GM23248 (cell line): ENCODE measurements at regions not wholly inside any gene's neighbourhood (a gene's known extent, or its start where the extent isn't known, plus 50 kb on each side); places are given as distances from the start of the nearest gene placed in this dataset.

Experiments
- DNase-seq: peaks from one replicate; pipeline ENCODE4 v3.0.0-alpha.2; 2015
- H2AFZ ChIP-seq: fragments of 200-600 bp; sonication (generic); 2 replicates; pipeline ENCODE4 v1.6.1; 2016; ENCODE audit warnings: antibody characterized with exemption
- H3F3A ChIP-seq: fragments of 200-600 bp; sonication (generic); 2 replicates; pipeline ENCODE4 v1.6.1; 2016; ENCODE audit warnings: mild to moderate bottlenecking, antibody characterized with exemption, mixed run types; ENCODE audit not compliant: insufficient read depth
- H3K27ac ChIP-seq: fragments of 200-600 bp; sonication (generic); 2 replicates; pipeline ENCODE4 v1.5.1; 2016; ENCODE audit warnings: mild to moderate bottlenecking
- H3K27me3 ChIP-seq: fragments of 200-600 bp; sonication (generic); replicated peaks from 2 replicates; pipeline ENCODE4 v1.6.1; 2016; ENCODE audit warnings: mild to moderate bottlenecking; ENCODE audit not compliant: insufficient read depth
- H3K36me3 ChIP-seq: fragments of 200-600 bp; sonication (generic); 2 replicates; pipeline ENCODE4 v1.6.1; 2016; ENCODE audit warnings: low read depth, mild to moderate bottlenecking
- H3K4me1 ChIP-seq: fragments of 200-600 bp; sonication (generic); 2 replicates; pipeline ENCODE4 v1.6.1; 2016; ENCODE audit warnings: mild to moderate bottlenecking; ENCODE audit not compliant: insufficient read depth
- H3K4me2 ChIP-seq: fragments of 200-600 bp; sonication (generic); one replicate; pipeline ENCODE4 v1.6.1; 2016; ENCODE audit warnings: mild to moderate bottlenecking; ENCODE audit not compliant: unreplicated experiment
- H3K4me3 ChIP-seq: fragments of 200-600 bp; sonication (generic); 2 replicates; pipeline ENCODE4 v1.5.1; 2016; ENCODE audit warnings: mild to moderate bottlenecking
- H3K79me2 ChIP-seq: fragments of 200-600 bp; sonication (generic); 2 replicates; pipeline ENCODE4 v1.6.1; 2016; ENCODE audit warnings: mild to moderate bottlenecking; ENCODE audit not compliant: insufficient read depth
- H3K9ac ChIP-seq: fragments of 200-600 bp; sonication (generic); 2 replicates; pipeline ENCODE4 v1.6.1; 2016; ENCODE audit warnings: mild to moderate bottlenecking
- H3K9me2 ChIP-seq: fragments of 200-600 bp; sonication (generic); 2 replicates; pipeline ENCODE4 v1.6.1; 2016; ENCODE audit warnings: mixed run types, mild to moderate bottlenecking, moderate library complexity; ENCODE audit not compliant: insufficient read depth
- H3K9me3 ChIP-seq: fragments of 200-600 bp; sonication (generic); one replicate; pipeline ENCODE4 v1.6.1; 2017; ENCODE audit warnings: low read depth
- H4K20me1 ChIP-seq: fragments of 200-600 bp; sonication (generic); 2 replicates; pipeline ENCODE4 v1.6.0; 2016; ENCODE audit not compliant: insufficient read depth
- EZH2 ChIP-seq: fragments of 200-600 bp; sonication (generic); IDR thresholded peaks from 2 replicates; pipeline ENCODE4 v1.6.1; 2018; ENCODE audit warnings: antibody characterized with exemption, mild to moderate bottlenecking; ENCODE audit not compliant: insufficient read depth, poor library complexity, severe bottlenecking
- EZH2phosphoT487 ChIP-seq: fragments of 200-600 bp; sonication (generic); IDR thresholded peaks from 2 replicates; pipeline ENCODE4 v1.6.1; 2018; ENCODE audit warnings: antibody characterized with exemption, moderate library complexity, mild to moderate bottlenecking, low read depth; ENCODE audit not compliant: insufficient read depth
- WGBS, 2 experiments: methylation state at CpG; one replicate each; pipeline ENCODE4 v1.1.6; 2015 to 2017; ENCODE audit warnings: low lambda C conversion rate in 2 of 2, low coverage in 1 of 2; ENCODE audit errors: missing lambda C conversion rate in 2 of 2; 5-methylcytosine and 5-hydroxymethylcytosine counted together
- in situ Hi-C: fragments of 300-500 bp; cut with MboI; formaldehyde crosslinking; loops from 2 replicates; pipeline ENCODE4 v1.15.0; 2020

DNA sequence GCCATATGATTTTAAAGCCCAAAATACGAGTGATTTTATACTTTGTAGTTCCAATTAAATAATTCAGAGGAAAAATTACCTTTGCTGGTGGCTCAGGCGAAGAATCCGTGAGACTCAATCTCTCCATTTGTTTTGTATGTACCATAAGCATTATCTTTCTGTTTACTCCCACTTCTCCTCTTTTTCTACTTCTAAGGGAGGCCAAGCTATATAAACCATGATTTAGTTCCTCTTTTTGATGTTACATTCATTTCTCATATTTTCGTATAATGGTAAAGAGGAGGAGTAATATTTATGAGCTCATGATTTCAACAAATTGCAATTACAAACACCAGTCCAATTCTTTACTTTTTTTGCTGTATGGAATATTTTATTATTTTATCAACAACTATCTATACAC, 50.6 kb upstream of the TES start:
- no peak for DNase-seq
- no peak overlapping the region for H2AFZ ChIP-seq
- TF ChIP-seq EZH2phosphoT487 (no peak), EZH2 (no peak)
- in situ Hi-C loops: no loop called here
- H3K4me3 ChIP-seq: no peak overlapping the region
- 87% methylated on average over 4 of the region's 4 CpGs for WGBS, 2 experiments
- no peaks in the 10 kb centered on the region for H3K79me2 ChIP-seq
- no peak overlapping the region for H3K4me2 ChIP-seq
- H3K4me1 ChIP-seq: no peaks in the 10 kb centered on the region
- no peaks in the 10 kb centered on the region for H3K27me3 ChIP-seq
- no peaks in the 10 kb centered on the region for H3F3A ChIP-seq
- H4K20me1 ChIP-seq: no peaks in the 10 kb centered on the region
- H3K9me3 ChIP-seq: no peaks in the 10 kb centered on the region
- no peaks in the 10 kb centered on the region for H3K36me3 ChIP-seq
- no peaks in the 10 kb centered on the region for H3K9me2 ChIP-seq
- no peak overlapping the region for H3K27ac ChIP-seq
- H3K9ac ChIP-seq: no peak overlapping the region
